IMR-90 (cell line): ENCODE measurements at regions not wholly inside any gene's neighbourhood (a gene's known extent, or its start where the extent isn't known, plus 50 kb on each side); places are given as distances from the start of the nearest gene placed in this dataset.

Source experiments
- ATAC-seq: fragments of 200-7000 bp; cut with Tn5 transposase; 2 replicates; pipeline ENCODE4 v1.9.1; 2020; ENCODE audit warnings: low read depth, mild to moderate bottlenecking, moderate library complexity
- BruUV-seq: library from RNA; stranded (reverse); fragments of 400-500 nt; replicated peaks from 2 replicates; lab custom pipeline; 2021; lab: Mats Ljungman, UMichigan
- CTCF ChIA-PET: fragments of 300-600 bp; formaldehyde crosslinking; extraction: SDS; loops from one replicate; lab custom pipeline; 2021; ENCODE audit warnings: antibody characterized with exemption; lab: Yijun Ruan, JAX
- POLR2A ChIA-PET: fragments of 300-600 bp; sonication (Branson Sonifier 250); formaldehyde crosslinking; loops from one replicate; lab custom pipeline; 2022; ENCODE audit warnings: antibody characterized with exemption; ENCODE audit not compliant: unreplicated experiment; lab: Charles Lee
- DNase-seq: peaks from one replicate; pipeline ENCODE4 v3.0.0; 2013
- H2AFZ ChIP-seq: replicated peaks from 2 replicates; pipeline ENCODE3; 2013; ENCODE audit warnings: low read length, mild to moderate bottlenecking; ENCODE audit not compliant: poor library complexity
- H2AK5ac ChIP-seq: 2 replicates; pipeline ENCODE4 v1.6.1; 2013; ENCODE audit warnings: low read depth, low read length, inconsistent platforms
- H2AK9ac ChIP-seq: replicated peaks from 2 replicates; pipeline ENCODE3; 2013; ENCODE audit warnings: mild to moderate bottlenecking, low read depth, low read length, moderate library complexity; ENCODE audit not compliant: poor library complexity
- H2BK120ac ChIP-seq: 2 replicates; pipeline ENCODE4 v1.6.1; 2013; ENCODE audit warnings: low read depth, low read length, inconsistent platforms
- H2BK15ac ChIP-seq: 3 replicates; pipeline ENCODE4 v1.6.1; 2013; ENCODE audit warnings: low read depth, low read length, inconsistent platforms
- H2BK20ac ChIP-seq: 2 replicates; pipeline ENCODE4 v1.6.1; 2013; ENCODE audit warnings: low read depth, mild to moderate bottlenecking, inconsistent platforms, low read length, moderate library complexity
- H2BK5ac ChIP-seq: 2 replicates; pipeline ENCODE4 v1.6.1; 2013; ENCODE audit warnings: mild to moderate bottlenecking, low read depth, low read length, inconsistent platforms; ENCODE audit not compliant: poor library complexity, severe bottlenecking
- H3K14ac ChIP-seq: replicated peaks from 2 replicates; pipeline ENCODE4 v1.6.1; 2013; ENCODE audit warnings: low read depth, low read length, inconsistent platforms
- H3K18ac ChIP-seq: 2 replicates; pipeline ENCODE4 v1.6.1; 2013; ENCODE audit warnings: low read depth, low read length, control low read depth
- H3K23ac ChIP-seq: 2 replicates; pipeline ENCODE4 v1.6.1; 2013; ENCODE audit warnings: low read depth, low read length, inconsistent platforms
- H3K27ac ChIP-seq: 2 replicates; pipeline ENCODE4 v1.5.1; 2013; ENCODE audit warnings: mild to moderate bottlenecking, control low read depth, low read length; ENCODE audit not compliant: insufficient read depth
- H3K27me3 ChIP-seq: 2 replicates; pipeline ENCODE4 v1.6.1; 2013; ENCODE audit warnings: low read length; ENCODE audit not compliant: control insufficient read depth, insufficient read depth
- H3K36me3 ChIP-seq: 2 replicates; pipeline ENCODE4 v1.6.1; 2013; ENCODE audit warnings: low read length, mixed read lengths; ENCODE audit not compliant: control insufficient read depth, insufficient read depth
- H3K4ac ChIP-seq: 2 replicates; pipeline ENCODE4 v1.6.1; 2013; ENCODE audit warnings: low read depth, low read length, inconsistent platforms
- H3K4me1 ChIP-seq: 2 replicates; pipeline ENCODE4 v1.6.1; 2013; ENCODE audit warnings: low read length, mixed read lengths; ENCODE audit not compliant: control insufficient read depth, insufficient read depth
- H3K4me2 ChIP-seq: 2 replicates; pipeline ENCODE4 v1.6.1; 2013; ENCODE audit warnings: low read depth, mild to moderate bottlenecking, control low read depth, low read length, moderate library complexity
- H3K4me3 ChIP-seq: 2 replicates; pipeline ENCODE4 v1.5.1; 2013; ENCODE audit warnings: low read depth, mild to moderate bottlenecking, control low read depth, low read length, moderate library complexity; ENCODE audit not compliant: insufficient read depth
- H3K56ac ChIP-seq: 2 replicates; pipeline ENCODE4 v1.6.1; 2013; ENCODE audit warnings: low read length, inconsistent platforms; ENCODE audit not compliant: insufficient read depth; ENCODE audit errors: extremely low read depth
- H3K79me1 ChIP-seq, 2 experiments: 2 replicates each; pipeline ENCODE4 v1.6.1; 2013; ENCODE audit warnings: low read length in 2 of 2, inconsistent platforms in 1 of 2, low read depth in 1 of 2
- H3K9ac ChIP-seq: 2 replicates; pipeline ENCODE4 v1.6.1; 2013; ENCODE audit warnings: low read depth, low read length, control low read depth
- H3K9me1 ChIP-seq: 2 replicates; pipeline ENCODE4 v1.6.1; 2013; ENCODE audit warnings: low read length, inconsistent platforms; ENCODE audit not compliant: insufficient read depth
- H3K9me3 ChIP-seq: 2 replicates; pipeline ENCODE4 v1.6.1; 2013; ENCODE audit warnings: low read length; ENCODE audit not compliant: control insufficient read depth, insufficient read depth
- H4K20me1 ChIP-seq: 2 replicates; pipeline ENCODE4 v1.6.1; 2013; ENCODE audit warnings: low read length, inconsistent platforms; ENCODE audit not compliant: insufficient read depth
- H4K5ac ChIP-seq: 2 replicates; pipeline ENCODE4 v1.6.1; 2013; ENCODE audit warnings: mild to moderate bottlenecking, low read depth, low read length, control low read depth
- H4K8ac ChIP-seq, 2 experiments: 2 replicates each; pipeline ENCODE4 v1.6.1; 2013; ENCODE audit warnings: low read depth in 2 of 2, low read length in 2 of 2, control low read depth in 1 of 2, inconsistent platforms in 1 of 2
- H4K91ac ChIP-seq: 2 replicates; pipeline ENCODE4 v1.6.1; 2013; ENCODE audit warnings: low read depth, low read length, inconsistent platforms; ENCODE audit not compliant: insufficient read depth
- BHLHE40 ChIP-seq: fragments of 150-350 bp; IDR thresholded peaks from 2 replicates; pipeline ENCODE4 v1.6.1; 2016; ENCODE audit warnings: mild to moderate bottlenecking, low read depth, low read length
- CEBPB ChIP-seq: IDR thresholded peaks from 2 replicates; pipeline ENCODE4 v1.6.1; 2012; ENCODE audit warnings: low read depth, low read length, improper control_type of control experiment
- CHD1 ChIP-seq: IDR thresholded peaks from 2 replicates; pipeline ENCODE4 v1.6.1; 2012; ENCODE audit warnings: low read depth, low read length, improper control_type of control experiment
- MAFK ChIP-seq: IDR thresholded peaks from 2 replicates; pipeline ENCODE4 v1.6.1; 2012; ENCODE audit warnings: low read depth, low read length, improper control_type of control experiment
- MAZ ChIP-seq: IDR thresholded peaks from 2 replicates; pipeline ENCODE4 v1.6.1; 2012; ENCODE audit warnings: low read depth, mild to moderate bottlenecking, low read length, improper control_type of control experiment, moderate library complexity, borderline replicate concordance
- MXI1 ChIP-seq: IDR thresholded peaks from 2 replicates; pipeline ENCODE4 v1.6.1; 2012; ENCODE audit warnings: low read depth, mild to moderate bottlenecking, low read length, moderate library complexity, borderline replicate concordance
- NFE2L2 ChIP-seq: fragments of 150-350 bp; IDR thresholded peaks from 2 replicates; pipeline ENCODE4 v1.6.1; 2016; ENCODE audit warnings: low read depth, mild to moderate bottlenecking, low read length
- POLR2A ChIP-seq: IDR thresholded peaks from 2 replicates; pipeline ENCODE4 v1.6.1; 2012; ENCODE audit warnings: mild to moderate bottlenecking, low read depth, low read length
- RAD21 ChIP-seq: IDR thresholded peaks from 2 replicates; pipeline ENCODE4 v1.6.1; 2012; ENCODE audit warnings: low read length, improper control_type of control experiment
- RCOR1 ChIP-seq: IDR thresholded peaks from 2 replicates; pipeline ENCODE4 v1.6.1; 2012; ENCODE audit warnings: mild to moderate bottlenecking, low read length, improper control_type of control experiment; ENCODE audit not compliant: insufficient replicate concordance
- SMC3 ChIP-seq: fragments of 150-350 bp; IDR thresholded peaks from 2 replicates; pipeline ENCODE4 v1.6.1; 2016; ENCODE audit warnings: low read depth, mild to moderate bottlenecking, antibody characterized with exemption, low read length, moderate library complexity
- WGBS, 2 experiments: methylation state at CpG; one replicate each; pipeline versions ENCODE4 v1.1.5 to v1.1.7; 2013; ENCODE audit warnings: missing lambda C conversion rate in 2 of 2; ENCODE audit not compliant: insufficient read length in 1 of 2; ENCODE audit errors: extremely low coverage in 2 of 2; 5-methylcytosine and 5-hydroxymethylcytosine counted together
- dilution Hi-C: fragments of 300-500 bp; cut with HindIII; formaldehyde crosslinking; loops from one replicate; pipeline ENCODE4 v1.14.3; 2018; ENCODE audit warnings: low sequenced_read_pairs; ENCODE audit not compliant: unreplicated experiment
- in situ Hi-C: fragments of 300-500 bp; cut with MboI; formaldehyde crosslinking; loops from 3 replicates; pipeline ENCODE4 v1.14.3; 2019; ENCODE audit warnings: low sequenced_read_pairs, inconsistent platforms, mixed read lengths
- intact Hi-C: fragments of 100-400 bp; cut with micrococcal nuclease; formaldehyde crosslinking; loops from 2 replicates; pipeline ENCODE4 v1.10.0; 2022
- TF ChIP-seq, protein P1 (sequence below): fragments of 150-350 bp; IDR thresholded peaks from 2 replicates; pipeline ENCODE4 v1.6.1; 2016; ENCODE audit warnings: low read depth, mild to moderate bottlenecking, low read length, moderate library complexity, borderline replicate concordance
- TF ChIP-seq, protein P2 (sequence below): conservative IDR thresholded peaks from 2 replicates; pipeline ENCODE4 v1.5.1; 2012; ENCODE audit warnings: mild to moderate bottlenecking, low read depth, low read length, improper control_type of control experiment
- TF ChIP-seq, protein P3 (sequence below): fragments of 150-350 bp; IDR thresholded peaks from 2 replicates; pipeline ENCODE4 v1.6.1; 2017; ENCODE audit warnings: mild to moderate bottlenecking, antibody characterized with exemption, low read length, low read depth

DNA sequence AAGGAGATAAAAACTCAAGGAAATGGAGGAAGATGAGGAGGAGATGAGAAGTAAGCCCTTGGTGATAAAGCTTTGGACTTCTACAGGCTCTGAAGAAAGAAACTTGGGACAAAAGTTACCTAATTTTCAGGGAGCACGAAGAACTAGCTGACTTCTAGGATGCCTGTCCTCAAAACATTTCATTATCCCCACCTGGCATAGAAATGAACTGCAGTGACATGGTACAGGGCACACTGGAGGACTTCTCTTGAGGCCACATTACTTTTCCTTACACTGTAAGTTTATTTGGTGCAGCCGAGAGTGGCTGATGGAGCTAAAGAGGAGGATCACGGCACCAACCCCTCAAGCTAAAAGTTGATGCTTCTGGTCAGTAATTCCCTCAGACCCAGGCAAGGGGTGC is 269.5 kb upstream of the MSX2 start:
- Histone ChIP-seq H2AK9ac (no peak overlapping the region), H3K4me1 (no peaks in the 10 kb centered on the region), H3K9ac (no peak overlapping the region), H3K79me1 (no peaks in the 10 kb centered on the region), H3K23ac (no peak overlapping the region), H3K4me3 (no peak overlapping the region), H2BK20ac (no peak overlapping the region), H2BK15ac (no peak overlapping the region), H3K9me3 (no peaks in the 10 kb centered on the region), H2AFZ (no peak overlapping the region), H4K8ac (no peak overlapping the region), H3K9me1 (no peaks in the 10 kb centered on the region), H4K5ac (no peak overlapping the region), H3K27ac (no peak overlapping the region), H3K14ac (no peak overlapping the region), H2BK5ac (no peak overlapping the region), H3K4ac (no peak overlapping the region), H4K20me1 (no peaks in the 10 kb centered on the region), H3K36me3 (no peaks in the 10 kb centered on the region), H4K91ac (no peak overlapping the region), H3K56ac (no peak overlapping the region), H3K4me2 (no peak overlapping the region), H3K18ac (no peak overlapping the region), H2BK120ac (no peak overlapping the region), H2AK5ac (no peak overlapping the region), H3K27me3 (peaks cover 4% of the 10 kb centered on the region)
- in situ Hi-C loops, result no loop called here
- ChIA-PET POLR2A (no interaction called here), CTCF (no interaction called here)
- TF ChIP-seq MXI1 (no peak), RCOR1 (no peak), MAZ (no peak), CHD1 (no peak), RAD21 (no peak), POLR2A (no peak), NFE2L2 (no peak), BHLHE40 (no peak), SMC3 (no peak), CEBPB (no peak), MAFK (no peak)
- TF ChIP-seq, protein P1, sequence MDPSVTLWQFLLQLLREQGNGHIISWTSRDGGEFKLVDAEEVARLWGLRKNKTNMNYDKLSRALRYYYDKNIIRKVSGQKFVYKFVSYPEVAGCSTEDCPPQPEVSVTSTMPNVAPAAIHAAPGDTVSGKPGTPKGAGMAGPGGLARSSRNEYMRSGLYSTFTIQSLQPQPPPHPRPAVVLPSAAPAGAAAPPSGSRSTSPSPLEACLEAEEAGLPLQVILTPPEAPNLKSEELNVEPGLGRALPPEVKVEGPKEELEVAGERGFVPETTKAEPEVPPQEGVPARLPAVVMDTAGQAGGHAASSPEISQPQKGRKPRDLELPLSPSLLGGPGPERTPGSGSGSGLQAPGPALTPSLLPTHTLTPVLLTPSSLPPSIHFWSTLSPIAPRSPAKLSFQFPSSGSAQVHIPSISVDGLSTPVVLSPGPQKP, result no peak
- TF ChIP-seq, protein P2, sequence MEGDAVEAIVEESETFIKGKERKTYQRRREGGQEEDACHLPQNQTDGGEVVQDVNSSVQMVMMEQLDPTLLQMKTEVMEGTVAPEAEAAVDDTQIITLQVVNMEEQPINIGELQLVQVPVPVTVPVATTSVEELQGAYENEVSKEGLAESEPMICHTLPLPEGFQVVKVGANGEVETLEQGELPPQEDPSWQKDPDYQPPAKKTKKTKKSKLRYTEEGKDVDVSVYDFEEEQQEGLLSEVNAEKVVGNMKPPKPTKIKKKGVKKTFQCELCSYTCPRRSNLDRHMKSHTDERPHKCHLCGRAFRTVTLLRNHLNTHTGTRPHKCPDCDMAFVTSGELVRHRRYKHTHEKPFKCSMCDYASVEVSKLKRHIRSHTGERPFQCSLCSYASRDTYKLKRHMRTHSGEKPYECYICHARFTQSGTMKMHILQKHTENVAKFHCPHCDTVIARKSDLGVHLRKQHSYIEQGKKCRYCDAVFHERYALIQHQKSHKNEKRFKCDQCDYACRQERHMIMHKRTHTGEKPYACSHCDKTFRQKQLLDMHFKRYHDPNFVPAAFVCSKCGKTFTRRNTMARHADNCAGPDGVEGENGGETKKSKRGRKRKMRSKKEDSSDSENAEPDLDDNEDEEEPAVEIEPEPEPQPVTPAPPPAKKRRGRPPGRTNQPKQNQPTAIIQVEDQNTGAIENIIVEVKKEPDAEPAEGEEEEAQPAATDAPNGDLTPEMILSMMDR, result no peak
- TF ChIP-seq, protein P3, sequence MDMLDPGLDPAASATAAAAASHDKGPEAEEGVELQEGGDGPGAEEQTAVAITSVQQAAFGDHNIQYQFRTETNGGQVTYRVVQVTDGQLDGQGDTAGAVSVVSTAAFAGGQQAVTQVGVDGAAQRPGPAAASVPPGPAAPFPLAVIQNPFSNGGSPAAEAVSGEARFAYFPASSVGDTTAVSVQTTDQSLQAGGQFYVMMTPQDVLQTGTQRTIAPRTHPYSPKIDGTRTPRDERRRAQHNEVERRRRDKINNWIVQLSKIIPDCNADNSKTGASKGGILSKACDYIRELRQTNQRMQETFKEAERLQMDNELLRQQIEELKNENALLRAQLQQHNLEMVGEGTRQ, result no peak
- no CpG with 5 or more reads among the region's 3 CpGs for WGBS, 2 experiments
- no TSS peak for BruUV-seq
- intact Hi-C loops, result no loop called here
- dilution Hi-C loops, result no loop called here
- ATAC-seq (no peak), DNase-seq (no peak)
